SH-SY5Y (cell line): ENCODE measurements at regions not wholly inside any gene's neighbourhood (a gene's known extent, or its start where the extent isn't known, plus 50 kb on each side); places are given as distances from the start of the nearest gene placed in this dataset.

Source experiments
- GATA2 ChIP-seq: IDR thresholded peaks from 2 replicates; pipeline ENCODE4 v1.6.1; 2011; ENCODE audit warnings: mild to moderate bottlenecking, low read depth, low read length
- GATA3 ChIP-seq: IDR thresholded peaks from 2 replicates; pipeline ENCODE4 v1.6.1; 2011; ENCODE audit warnings: low read depth, mild to moderate bottlenecking, low read length, moderate library complexity

DNA sequence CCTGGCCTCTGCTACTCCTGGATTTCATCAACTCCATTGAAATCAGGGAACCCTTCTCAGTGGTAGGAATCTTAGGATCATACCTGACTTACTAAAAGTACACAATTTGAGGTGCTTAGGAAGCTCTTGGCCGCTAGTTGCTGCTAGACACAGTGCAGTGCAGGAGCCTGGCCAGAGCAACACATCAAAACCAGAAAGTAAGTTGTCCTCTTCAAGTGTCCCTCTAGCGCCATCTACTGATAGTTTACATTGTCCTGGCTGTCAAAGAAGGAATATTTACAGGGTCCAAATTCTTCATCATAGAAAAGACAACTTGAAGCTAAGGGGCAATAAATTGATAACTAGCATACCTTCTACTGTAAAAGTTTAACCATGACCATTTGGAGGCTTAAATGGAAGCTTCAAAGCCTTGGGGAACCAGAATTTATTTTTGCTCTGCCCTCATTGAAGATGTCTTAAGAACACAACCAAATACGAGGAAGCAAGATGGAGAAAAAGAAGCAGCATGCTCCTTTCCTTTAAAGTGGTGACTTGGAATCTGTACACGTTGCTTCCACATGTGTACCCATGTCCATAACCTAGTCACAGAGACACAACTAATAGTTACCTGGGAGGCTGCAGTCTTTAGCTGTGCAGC, 889.1 kb upstream of the GCFC2 start:
- TF ChIP-seq GATA2 (no peak), GATA3 (no peak)
